ENCODE measurements at regions not wholly inside any gene's neighbourhood (a gene's known extent, or its start where the extent isn't known, plus 50 kb on each side); places are given as distances from the start of the nearest gene placed in this dataset.

- Histone ChIP-seq H3F3A (ENCODE audit: insufficient read depth, low read length, poor library complexity, severe bottlenecking) (no peaks in the 10 kb centered on the region), H3K36me3 (ENCODE audit: insufficient read depth, low read length) (no peaks in the 10 kb centered on the region), H3K79me2 (replicated peaks; ENCODE audit: insufficient read depth, low read length) (no peaks in the 10 kb centered on the region), H3K4me3 (ENCODE audit: low read length) (no peak overlapping the region), H3K9me2 (ENCODE audit: insufficient read depth, low read length) (no peaks in the 10 kb centered on the region), H3K27ac (ENCODE audit: low read length) (no peak overlapping the region), H3K4me2 (ENCODE audit: low read length) (no peak overlapping the region), H3K9me3 (ENCODE audit: low read length) (no peaks in the 10 kb centered on the region), H2AFZ (ENCODE audit: low read depth, low read length) (no peak overlapping the region), H3K27me3 (ENCODE audit: insufficient read depth, low read depth, low read length) (no peaks in the 10 kb centered on the region), H3K9ac (ENCODE audit: low read length) (no peak overlapping the region), H4K20me1 (ENCODE audit: insufficient read depth) (no peaks in the 10 kb centered on the region)
- TF ChIP-seq TAF1 (IDR thresholded peaks at IDR 0.05; ENCODE audit: low read depth), result no peak
- no peak for TF ChIP-seq MXI1 (conservative IDR thresholded peaks at IDR 0.05; ENCODE audit: poor library complexity, severe bottlenecking)
- no peak for TF ChIP-seq POLR2AphosphoS5 (IDR thresholded peaks at IDR 0.05)
- no peak for TF ChIP-seq RAD21 (conservative IDR thresholded peaks at IDR 0.05)
- TF ChIP-seq CTCF (IDR thresholded peaks at IDR 0.05; ENCODE audit: poor library complexity, severe bottlenecking), result no peak
- TF ChIP-seq SMC3 (conservative IDR thresholded peaks at IDR 0.05; ENCODE audit: poor library complexity), result no peak
- TF ChIP-seq EZH2 (IDR thresholded peaks at IDR 0.05; ENCODE audit: borderline replicate concordance, insufficient read depth, low read length, poor library complexity, severe bottlenecking), result no peak
These were observed 304.9 kb upstream of the DUSP10 start for GRCh38 chr1:222046684-222047263.

DNA sequence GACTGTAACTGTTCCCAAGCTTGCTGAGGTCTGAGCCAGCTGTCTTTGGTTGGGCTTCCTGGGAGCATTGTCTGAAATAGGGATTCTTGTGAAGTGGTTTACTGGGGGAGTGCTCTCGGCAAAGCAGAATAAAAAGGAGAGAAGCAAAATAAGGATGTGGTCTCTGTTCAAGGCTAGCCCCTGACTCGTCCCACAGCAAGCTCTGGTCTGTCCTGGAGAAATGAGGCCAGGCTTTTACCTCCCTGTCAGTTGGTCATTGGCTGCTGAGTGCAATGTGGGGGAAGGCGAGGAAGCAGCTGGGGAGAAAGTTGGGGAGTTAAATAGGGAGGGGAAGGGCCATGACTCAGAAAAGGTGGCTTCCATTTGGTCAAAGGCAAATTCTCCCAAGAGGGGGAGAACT lies 303.9 kb upstream of the DUSP10 start:
- Histone ChIP-seq H3K36me3 (ENCODE audit: insufficient read depth, low read length) (no peaks in the 10 kb centered on the region), H3F3A (ENCODE audit: insufficient read depth, low read length, poor library complexity, severe bottlenecking) (no peaks in the 10 kb centered on the region), H3K9ac (ENCODE audit: low read length) (no peak overlapping the region), H2AFZ (ENCODE audit: low read depth, low read length) (no peak overlapping the region), H3K4me2 (ENCODE audit: low read length) (no peak overlapping the region), H3K9me3 (ENCODE audit: low read length) (no peaks in the 10 kb centered on the region), H3K79me2 (replicated peaks; ENCODE audit: insufficient read depth, low read length) (no peaks in the 10 kb centered on the region), H3K4me3 (ENCODE audit: low read length) (no peak overlapping the region), H4K20me1 (ENCODE audit: insufficient read depth) (no peaks in the 10 kb centered on the region), H3K27me3 (ENCODE audit: insufficient read depth, low read depth, low read length) (no peaks in the 10 kb centered on the region), H3K9me2 (ENCODE audit: insufficient read depth, low read length) (no peaks in the 10 kb centered on the region), H3K27ac (ENCODE audit: low read length) (no peak overlapping the region)
- TF ChIP-seq, protein P1, sequence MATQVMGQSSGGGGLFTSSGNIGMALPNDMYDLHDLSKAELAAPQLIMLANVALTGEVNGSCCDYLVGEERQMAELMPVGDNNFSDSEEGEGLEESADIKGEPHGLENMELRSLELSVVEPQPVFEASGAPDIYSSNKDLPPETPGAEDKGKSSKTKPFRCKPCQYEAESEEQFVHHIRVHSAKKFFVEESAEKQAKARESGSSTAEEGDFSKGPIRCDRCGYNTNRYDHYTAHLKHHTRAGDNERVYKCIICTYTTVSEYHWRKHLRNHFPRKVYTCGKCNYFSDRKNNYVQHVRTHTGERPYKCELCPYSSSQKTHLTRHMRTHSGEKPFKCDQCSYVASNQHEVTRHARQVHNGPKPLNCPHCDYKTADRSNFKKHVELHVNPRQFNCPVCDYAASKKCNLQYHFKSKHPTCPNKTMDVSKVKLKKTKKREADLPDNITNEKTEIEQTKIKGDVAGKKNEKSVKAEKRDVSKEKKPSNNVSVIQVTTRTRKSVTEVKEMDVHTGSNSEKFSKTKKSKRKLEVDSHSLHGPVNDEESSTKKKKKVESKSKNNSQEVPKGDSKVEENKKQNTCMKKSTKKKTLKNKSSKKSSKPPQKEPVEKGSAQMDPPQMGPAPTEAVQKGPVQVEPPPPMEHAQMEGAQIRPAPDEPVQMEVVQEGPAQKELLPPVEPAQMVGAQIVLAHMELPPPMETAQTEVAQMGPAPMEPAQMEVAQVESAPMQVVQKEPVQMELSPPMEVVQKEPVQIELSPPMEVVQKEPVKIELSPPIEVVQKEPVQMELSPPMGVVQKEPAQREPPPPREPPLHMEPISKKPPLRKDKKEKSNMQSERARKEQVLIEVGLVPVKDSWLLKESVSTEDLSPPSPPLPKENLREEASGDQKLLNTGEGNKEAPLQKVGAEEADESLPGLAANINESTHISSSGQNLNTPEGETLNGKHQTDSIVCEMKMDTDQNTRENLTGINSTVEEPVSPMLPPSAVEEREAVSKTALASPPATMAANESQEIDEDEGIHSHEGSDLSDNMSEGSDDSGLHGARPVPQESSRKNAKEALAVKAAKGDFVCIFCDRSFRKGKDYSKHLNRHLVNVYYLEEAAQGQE (IDR thresholded peaks at IDR 0.05; ENCODE audit: borderline replicate concordance), result no peak
- TF ChIP-seq EZH2 (IDR thresholded peaks at IDR 0.05; ENCODE audit: borderline replicate concordance, insufficient read depth, low read length, poor library complexity, severe bottlenecking) (no peak), POLR2AphosphoS5 (IDR thresholded peaks at IDR 0.05) (no peak), EP300 (conservative IDR thresholded peaks at IDR 0.05; ENCODE audit: poor library complexity, severe bottlenecking) (no peak)

Data from neural cell (in vitro differentiated cells).